ENCODE measurements at regions not wholly inside any gene's neighbourhood (a gene's known extent, or its start where the extent isn't known, plus 50 kb on each side); places are given as distances from the start of the nearest gene placed in this dataset.

DNA sequence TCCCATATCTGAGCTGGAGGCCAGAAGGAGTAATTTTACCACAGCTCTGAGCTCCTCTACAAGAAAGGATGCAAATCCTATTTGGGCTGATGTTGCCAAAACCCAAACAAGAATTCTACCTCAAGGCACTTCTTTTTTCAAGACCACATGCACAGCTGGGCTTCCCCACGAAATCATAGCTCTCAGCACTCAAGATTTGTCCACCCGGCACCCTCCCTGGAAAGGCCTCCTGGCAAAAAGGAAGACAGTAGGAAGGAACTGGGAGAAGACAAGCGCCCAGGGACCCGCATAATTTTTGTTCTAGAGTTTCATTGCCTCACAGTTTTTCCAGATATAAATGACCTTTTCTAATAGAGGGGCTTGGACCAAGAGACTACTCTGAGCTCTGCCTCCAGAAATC lies 90.5 kb downstream of the BANF2 start (continued):
- TF ChIP-seq, protein P1, sequence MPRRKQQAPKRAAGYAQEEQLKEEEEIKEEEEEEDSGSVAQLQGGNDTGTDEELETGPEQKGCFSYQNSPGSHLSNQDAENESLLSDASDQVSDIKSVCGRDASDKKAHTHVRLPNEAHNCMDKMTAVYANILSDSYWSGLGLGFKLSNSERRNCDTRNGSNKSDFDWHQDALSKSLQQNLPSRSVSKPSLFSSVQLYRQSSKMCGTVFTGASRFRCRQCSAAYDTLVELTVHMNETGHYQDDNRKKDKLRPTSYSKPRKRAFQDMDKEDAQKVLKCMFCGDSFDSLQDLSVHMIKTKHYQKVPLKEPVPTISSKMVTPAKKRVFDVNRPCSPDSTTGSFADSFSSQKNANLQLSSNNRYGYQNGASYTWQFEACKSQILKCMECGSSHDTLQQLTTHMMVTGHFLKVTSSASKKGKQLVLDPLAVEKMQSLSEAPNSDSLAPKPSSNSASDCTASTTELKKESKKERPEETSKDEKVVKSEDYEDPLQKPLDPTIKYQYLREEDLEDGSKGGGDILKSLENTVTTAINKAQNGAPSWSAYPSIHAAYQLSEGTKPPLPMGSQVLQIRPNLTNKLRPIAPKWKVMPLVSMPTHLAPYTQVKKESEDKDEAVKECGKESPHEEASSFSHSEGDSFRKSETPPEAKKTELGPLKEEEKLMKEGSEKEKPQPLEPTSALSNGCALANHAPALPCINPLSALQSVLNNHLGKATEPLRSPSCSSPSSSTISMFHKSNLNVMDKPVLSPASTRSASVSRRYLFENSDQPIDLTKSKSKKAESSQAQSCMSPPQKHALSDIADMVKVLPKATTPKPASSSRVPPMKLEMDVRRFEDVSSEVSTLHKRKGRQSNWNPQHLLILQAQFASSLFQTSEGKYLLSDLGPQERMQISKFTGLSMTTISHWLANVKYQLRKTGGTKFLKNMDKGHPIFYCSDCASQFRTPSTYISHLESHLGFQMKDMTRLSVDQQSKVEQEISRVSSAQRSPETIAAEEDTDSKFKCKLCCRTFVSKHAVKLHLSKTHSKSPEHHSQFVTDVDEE (CRISPR knock-in tag; IDR thresholded peaks at IDR 0.05) = no peak
- no peak for TF ChIP-seq CSDC2 (CRISPR knock-in tag; IDR thresholded peaks at IDR 0.05)

DNA sequence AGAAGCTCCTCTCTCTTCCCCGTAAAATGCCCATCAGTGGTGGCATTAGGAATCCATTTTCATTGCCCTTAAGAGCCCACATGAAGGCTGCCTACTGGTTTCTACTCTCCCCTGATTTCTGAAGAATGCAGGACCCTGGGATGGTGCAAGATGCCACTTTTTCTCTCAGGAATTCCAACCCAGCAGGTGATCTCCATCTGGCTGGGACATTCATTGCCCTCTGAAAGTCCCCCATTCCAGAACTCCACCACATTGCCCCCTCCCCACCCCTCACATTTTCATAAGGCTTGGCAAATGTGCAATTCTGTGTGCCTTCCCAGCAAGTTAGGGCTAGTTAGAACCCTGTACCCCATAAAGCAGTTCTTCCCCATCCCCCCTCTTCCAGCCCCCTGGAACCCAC lies 88.0 kb downstream of the BANF2 start:
- TF ChIP-seq, protein P1 (CRISPR knock-in tag; IDR thresholded peaks at IDR 0.05) = no peak
- TF ChIP-seq, protein P2, sequence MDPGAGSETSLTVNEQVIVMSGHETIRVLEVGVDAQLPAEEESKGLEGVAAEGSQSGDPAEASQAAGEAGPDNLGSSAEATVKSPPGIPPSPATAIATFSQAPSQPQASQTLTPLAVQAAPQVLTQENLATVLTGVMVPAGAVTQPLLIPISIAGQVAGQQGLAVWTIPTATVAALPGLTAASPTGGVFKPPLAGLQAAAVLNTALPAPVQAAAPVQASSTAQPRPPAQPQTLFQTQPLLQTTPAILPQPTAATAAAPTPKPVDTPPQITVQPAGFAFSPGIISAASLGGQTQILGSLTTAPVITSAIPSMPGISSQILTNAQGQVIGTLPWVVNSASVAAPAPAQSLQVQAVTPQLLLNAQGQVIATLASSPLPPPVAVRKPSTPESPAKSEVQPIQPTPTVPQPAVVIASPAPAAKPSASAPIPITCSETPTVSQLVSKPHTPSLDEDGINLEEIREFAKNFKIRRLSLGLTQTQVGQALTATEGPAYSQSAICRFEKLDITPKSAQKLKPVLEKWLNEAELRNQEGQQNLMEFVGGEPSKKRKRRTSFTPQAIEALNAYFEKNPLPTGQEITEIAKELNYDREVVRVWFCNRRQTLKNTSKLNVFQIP (CRISPR knock-in tag; IDR thresholded peaks at IDR 0.05; ENCODE audit: borderline replicate concordance, low read depth) = no peak
- TF ChIP-seq ZNF8 (CRISPR knock-in tag; IDR thresholded peaks at IDR 0.05) = no peak
- no peak for TF ChIP-seq BACH2 (CRISPR knock-in tag; IDR thresholded peaks at IDR 0.05; ENCODE audit: borderline replicate concordance)
- TF ChIP-seq, protein P3, sequence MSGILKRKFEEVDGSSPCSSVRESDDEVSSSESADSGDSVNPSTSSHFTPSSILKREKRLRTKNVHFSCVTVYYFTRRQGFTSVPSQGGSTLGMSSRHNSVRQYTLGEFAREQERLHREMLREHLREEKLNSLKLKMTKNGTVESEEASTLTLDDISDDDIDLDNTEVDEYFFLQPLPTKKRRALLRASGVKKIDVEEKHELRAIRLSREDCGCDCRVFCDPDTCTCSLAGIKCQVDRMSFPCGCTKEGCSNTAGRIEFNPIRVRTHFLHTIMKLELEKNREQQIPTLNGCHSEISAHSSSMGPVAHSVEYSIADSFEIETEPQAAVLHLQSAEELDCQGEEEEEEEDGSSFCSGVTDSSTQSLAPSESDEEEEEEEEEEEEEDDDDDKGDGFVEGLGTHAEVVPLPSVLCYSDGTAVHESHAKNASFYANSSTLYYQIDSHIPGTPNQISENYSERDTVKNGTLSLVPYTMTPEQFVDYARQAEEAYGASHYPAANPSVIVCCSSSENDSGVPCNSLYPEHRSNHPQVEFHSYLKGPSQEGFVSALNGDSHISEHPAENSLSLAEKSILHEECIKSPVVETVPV (CRISPR knock-in tag; IDR thresholded peaks at IDR 0.05) = no peak
- no peak for TF ChIP-seq GLIS3 (CRISPR knock-in tag; IDR thresholded peaks at IDR 0.05)
- TF ChIP-seq SNAI2 (CRISPR knock-in tag; IDR thresholded peaks at IDR 0.05) = no peak
- no peak for TF ChIP-seq ZFP3 (CRISPR knock-in tag; IDR thresholded peaks at IDR 0.05)
- TF ChIP-seq, protein P4, sequence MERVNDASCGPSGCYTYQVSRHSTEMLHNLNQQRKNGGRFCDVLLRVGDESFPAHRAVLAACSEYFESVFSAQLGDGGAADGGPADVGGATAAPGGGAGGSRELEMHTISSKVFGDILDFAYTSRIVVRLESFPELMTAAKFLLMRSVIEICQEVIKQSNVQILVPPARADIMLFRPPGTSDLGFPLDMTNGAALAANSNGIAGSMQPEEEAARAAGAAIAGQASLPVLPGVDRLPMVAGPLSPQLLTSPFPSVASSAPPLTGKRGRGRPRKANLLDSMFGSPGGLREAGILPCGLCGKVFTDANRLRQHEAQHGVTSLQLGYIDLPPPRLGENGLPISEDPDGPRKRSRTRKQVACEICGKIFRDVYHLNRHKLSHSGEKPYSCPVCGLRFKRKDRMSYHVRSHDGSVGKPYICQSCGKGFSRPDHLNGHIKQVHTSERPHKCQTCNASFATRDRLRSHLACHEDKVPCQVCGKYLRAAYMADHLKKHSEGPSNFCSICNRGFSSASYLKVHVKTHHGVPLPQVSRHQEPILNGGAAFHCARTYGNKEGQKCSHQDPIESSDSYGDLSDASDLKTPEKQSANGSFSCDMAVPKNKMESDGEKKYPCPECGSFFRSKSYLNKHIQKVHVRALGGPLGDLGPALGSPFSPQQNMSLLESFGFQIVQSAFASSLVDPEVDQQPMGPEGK (CRISPR knock-in tag; IDR thresholded peaks at IDR 0.05; ENCODE audit: borderline replicate concordance) = no peak
- TF ChIP-seq ZNF565 (CRISPR knock-in tag; conservative IDR thresholded peaks at IDR 0.05; ENCODE audit: low read depth) = no peak
- TF ChIP-seq OSR1 (CRISPR knock-in tag; IDR thresholded peaks at IDR 0.05) = no peak
- ATAC-seq = no peak

DNA sequence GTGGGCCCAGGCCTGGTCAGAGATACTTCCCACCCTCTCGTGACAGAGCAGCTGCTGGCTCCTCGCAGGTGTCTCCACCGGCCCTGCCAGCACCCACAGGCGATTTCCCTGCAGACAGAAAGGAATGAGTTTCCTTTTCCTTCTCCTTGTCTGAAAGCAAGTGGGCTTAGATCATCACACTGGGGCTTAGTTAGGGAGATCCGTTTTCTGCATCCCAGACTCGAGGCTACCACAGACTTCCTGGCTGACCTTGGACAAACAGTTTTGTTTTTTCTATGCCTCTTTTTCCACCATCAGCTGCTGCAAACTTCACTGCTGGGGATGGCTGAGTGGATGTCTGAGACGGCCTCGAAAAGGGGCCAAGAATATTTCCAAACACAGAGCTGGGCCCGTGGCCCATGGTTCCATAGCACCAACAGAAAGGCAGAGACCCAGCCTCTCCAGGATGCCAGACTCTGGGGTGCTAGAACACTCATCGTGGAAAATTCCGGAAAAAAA lies 86.5 kb downstream of the BANF2 start:
- ATAC-seq = no peak
- TF ChIP-seq TOX (CRISPR knock-in tag; IDR thresholded peaks at IDR 0.05; ENCODE audit: borderline replicate concordance) = no peak
- TF ChIP-seq ZC3H10 (CRISPR knock-in tag; IDR thresholded peaks at IDR 0.05) = no peak
- TF ChIP-seq, protein P3 (CRISPR knock-in tag; IDR thresholded peaks at IDR 0.05) = no peak
- TF ChIP-seq, protein P2 (CRISPR knock-in tag; IDR thresholded peaks at IDR 0.05; ENCODE audit: borderline replicate concordance, low read depth) = no peak
- no peak for TF ChIP-seq PPARA (CRISPR knock-in tag; IDR thresholded peaks at IDR 0.05; ENCODE audit: borderline replicate concordance)
- no peak for TF ChIP-seq OSR1 (CRISPR knock-in tag; IDR thresholded peaks at IDR 0.05)
- TF ChIP-seq ZNF565 (CRISPR knock-in tag; conservative IDR thresholded peaks at IDR 0.05; ENCODE audit: low read depth) = no peak
- TF ChIP-seq GLIS3 (CRISPR knock-in tag; IDR thresholded peaks at IDR 0.05) = no peak
- no peak for TF ChIP-seq ESRRG (CRISPR knock-in tag; IDR thresholded peaks at IDR 0.05)

Data from SK-N-SH treated with all-trans-retinoic acid at 6 μM for 48 hours (cell line).